Keratinocyte (primary cell): ENCODE measurements at regions not wholly inside any gene's neighbourhood (a gene's known extent, or its start where the extent isn't known, plus 50 kb on each side); places are given as distances from the start of the nearest gene placed in this dataset.

Experiments
- DNase-seq: peaks from one replicate; pipeline ENCODE4 v3.0.0-alpha.2; 2011; ENCODE audit warnings: low read depth, missing footprints, low spot score
- FAIRE-seq: peaks from 2 replicates; lab custom pipeline; 2011; peaks lifted over from hg19 to GRCh38; lab: Jason Lieb, UNC
- H2AFZ ChIP-seq: 2 replicates; pipeline ENCODE4 v1.6.0; 2012; ENCODE audit warnings: low read length, control low read depth, inconsistent platforms; ENCODE audit not compliant: control insufficient read depth
- H3K27ac ChIP-seq: 2 replicates; pipeline ENCODE4 v1.5.1; 2011; ENCODE audit warnings: low read length; ENCODE audit not compliant: control insufficient read depth, insufficient read depth
- H3K27me3 ChIP-seq: 3 replicates; pipeline ENCODE4 v1.6.0; 2011; ENCODE audit warnings: low read length; ENCODE audit not compliant: control insufficient read depth, insufficient read depth; ENCODE audit errors: extremely low read depth
- H3K36me3 ChIP-seq, 2 experiments: 2 replicates in 1 of 2; 3 replicates in 1 of 2; pipeline ENCODE4 v1.5.1; 2011; ENCODE audit warnings: low read length in 2 of 2, mild to moderate bottlenecking in 1 of 2; ENCODE audit not compliant: control insufficient read depth in 2 of 2, insufficient read depth in 2 of 2; ENCODE audit errors: extremely low read depth in 1 of 2
- H3K4me1 ChIP-seq: 3 replicates; pipeline ENCODE4 v1.5.1; 2011; ENCODE audit warnings: low read length; ENCODE audit not compliant: control insufficient read depth, insufficient read depth; ENCODE audit errors: extremely low read depth
- H3K4me2 ChIP-seq: 3 replicates; pipeline ENCODE4 v1.6.0; 2011; ENCODE audit warnings: low read depth, low read length; ENCODE audit not compliant: control insufficient read depth, insufficient read depth; ENCODE audit errors: extremely low read depth
- H3K4me3 ChIP-seq, 3 experiments: fragments of 200-600 bp in 1 of 3; sonication (generic) in 1 of 3; 2 replicates in 2 of 3; 3 replicates in 1 of 3; pipeline ENCODE4 v1.5.1; 2011 to 2016; ENCODE audit warnings: low read length in 3 of 3, mild to moderate bottlenecking in 3 of 3, control low read depth in 2 of 3, inconsistent platforms in 1 of 3, low read depth in 1 of 3, mixed read lengths in 1 of 3, mixed run types in 1 of 3, moderate library complexity in 1 of 3; ENCODE audit not compliant: control insufficient read depth in 2 of 3, insufficient read depth in 2 of 3; ENCODE audit errors: extremely low read depth in 1 of 3
- H3K79me2 ChIP-seq: 2 replicates; pipeline ENCODE4 v1.6.0; 2012; ENCODE audit warnings: low read length; ENCODE audit not compliant: control insufficient read depth, insufficient read depth
- H3K9ac ChIP-seq: 3 replicates; pipeline ENCODE4 v1.6.0; 2011; ENCODE audit warnings: low read length; ENCODE audit not compliant: control insufficient read depth, insufficient read depth; ENCODE audit errors: extremely low read depth
- H3K9me1 ChIP-seq: 3 replicates; pipeline ENCODE4 v1.6.0; 2011; ENCODE audit warnings: low read length; ENCODE audit not compliant: control insufficient read depth, insufficient read depth; ENCODE audit errors: extremely low read depth
- H3K9me3 ChIP-seq: 2 replicates; pipeline ENCODE4 v1.5.1; 2012; ENCODE audit warnings: low read depth, low read length; ENCODE audit not compliant: control insufficient read depth
- H4K20me1 ChIP-seq: 3 replicates; pipeline ENCODE4 v1.6.0; 2011; ENCODE audit warnings: low read length; ENCODE audit not compliant: control insufficient read depth, insufficient read depth; ENCODE audit errors: extremely low read depth
- CTCF ChIP-seq, 3 experiments: IDR thresholded peaks in 1 of 3; conservative IDR thresholded peaks in 1 of 3; optimal IDR thresholded peaks in 1 of 3; 2 replicates in 2 of 3; 3 replicates in 1 of 3; pipeline versions ENCODE3 to v1.5.1; 2011; ENCODE audit warnings: low read length in 3 of 3, mild to moderate bottlenecking in 3 of 3, moderate library complexity in 2 of 3, control low read depth in 1 of 3, inconsistent platforms in 1 of 3; ENCODE audit not compliant: insufficient read depth in 2 of 3; ENCODE audit errors: extremely low read depth in 1 of 3
- EZH2 ChIP-seq: IDR thresholded peaks from one replicate; pipeline ENCODE4 v1.6.1; 2012; ENCODE audit warnings: inconsistent platforms, mild to moderate bottlenecking, low read length, moderate library complexity
- dilution Hi-C: fragments of 300-500 bp; cut with MboI; formaldehyde crosslinking; loops from one replicate; pipeline ENCODE4 v1.7.0; 2020; ENCODE audit warnings: low sequenced_read_pairs; ENCODE audit not compliant: extremely low pct_ligation_motif_present

GRCh38 chr2:191483117-191483516 lies 194.8 kb upstream of the NABP1 start:
- Histone ChIP-seq H3K27me3 (no peaks in the 10 kb centered on the region), H3K4me1 (peaks cover 18% of the 10 kb centered on the region), H3K9me1 (no peaks in the 10 kb centered on the region), H2AFZ (no peak overlapping the region), H4K20me1 (no peaks in the 10 kb centered on the region), H3K36me3 (no peaks in the 10 kb centered on the region), H3K9me3 (peaks cover 4% of the 10 kb centered on the region), H3K27ac (no peak overlapping the region), H3K79me2 (no peaks in the 10 kb centered on the region), H3K4me2 (no peak overlapping the region), H3K9ac (no peak overlapping the region), H3K4me3 (no peak overlapping the region)
- DNase-seq (no peak), FAIRE-seq (no peak)
- dilution Hi-C loops: no loop called here
- TF ChIP-seq EZH2 (no peak), CTCF (optimal IDR thresholded peaks at IDR 0.05 in 1 of 3, IDR thresholded peaks at IDR 0.05 in 1 of 3, conservative IDR thresholded peaks at IDR 0.05 in 1 of 3; ENCODE audit: extremely low read depth in 1 of 3, insufficient read depth in 2 of 3, low read length in 3 of 3) (no peak)

GRCh38 chr2:191486584-191487320 lies 191.2 kb upstream of the NABP1 start:
- H4K20me1 ChIP-seq: no peaks in the 10 kb centered on the region
- H3K4me3 ChIP-seq: no peak overlapping the region
- dilution Hi-C loops: no loop called here
- H3K9ac ChIP-seq: no peak overlapping the region
- H3K27me3 ChIP-seq: no peaks in the 10 kb centered on the region
- H3K36me3 ChIP-seq: no peaks in the 10 kb centered on the region
- FAIRE-seq (peak; percentile 95), DNase-seq (peak; percentile 66)
- TF ChIP-seq EZH2: no peak
- TF ChIP-seq CTCF (optimal IDR thresholded peaks at IDR 0.05 in 1 of 3, IDR thresholded peaks at IDR 0.05 in 1 of 3, conservative IDR thresholded peaks at IDR 0.05 in 1 of 3; ENCODE audit: extremely low read depth in 1 of 3, insufficient read depth in 2 of 3, low read length in 3 of 3): no peak
- H3K9me1 ChIP-seq: no peaks in the 10 kb centered on the region
- H3K4me1 ChIP-seq: peaks cover 23% of the 10 kb centered on the region
- H2AFZ ChIP-seq: no peak overlapping the region
- H3K4me2 ChIP-seq: peak overlapping the region; percentile 52
- no peaks in the 10 kb centered on the region for H3K79me2 ChIP-seq
- peak overlapping the region; percentile 62 for H3K27ac ChIP-seq
- no peaks in the 10 kb centered on the region for H3K9me3 ChIP-seq
